CD4-positive, alpha-beta T cell treated with Interferon alpha-2 for 1 hour (primary cell): ENCODE measurements at regions not wholly inside any gene's neighbourhood (a gene's known extent, or its start where the extent isn't known, plus 50 kb on each side); places are given as distances from the start of the nearest gene placed in this dataset.

Source experiments
- DNase-seq, 2 donors: peaks; one replicate each; pipeline ENCODE4 v3.0.0-alpha.2; 2020 to 2022

DNA sequence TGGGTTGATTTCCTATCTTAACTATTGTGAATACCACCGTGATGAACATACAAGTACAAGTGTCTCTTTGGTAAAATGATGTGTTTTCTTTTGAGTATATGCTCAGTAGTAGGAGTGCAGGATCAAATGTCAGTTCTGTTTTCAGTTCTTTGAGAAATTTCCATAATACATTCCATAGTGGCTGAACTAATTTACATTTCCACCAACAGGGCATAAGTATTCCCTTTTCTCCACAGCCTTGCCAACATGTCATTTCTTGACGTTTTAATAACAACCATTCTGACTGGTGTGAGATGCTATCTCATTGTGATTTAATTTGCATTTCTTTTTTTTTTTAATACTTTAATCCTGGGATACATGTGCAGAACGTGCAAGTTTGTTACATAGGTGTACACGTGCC, 268.8 kb downstream of the CENPW start:
- no peak for DNase-seq

- DNase-seq, result no peak
Observed at GRCh38 chr6:126614642-126615504, 275.0 kb downstream of the CENPW start.

DNA sequence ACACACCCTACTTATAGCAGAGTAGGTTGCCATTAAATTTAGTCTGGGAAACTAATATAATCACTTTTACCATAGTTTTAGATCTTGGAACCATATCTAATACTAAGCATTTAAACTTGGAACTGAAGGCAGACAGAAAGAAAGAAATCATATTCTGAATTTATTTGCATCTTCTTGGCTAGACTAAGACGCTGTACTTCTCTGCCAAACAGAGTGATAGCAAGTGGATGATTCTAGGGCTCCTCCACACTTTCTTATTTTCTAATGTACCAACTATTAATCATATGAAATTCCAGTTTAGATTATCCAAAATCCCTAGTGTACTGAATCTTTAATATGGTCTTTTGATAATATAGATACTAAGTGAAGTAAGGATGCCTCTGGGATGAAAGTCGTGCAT, 277.0 kb downstream of the CENPW start:
- DNase-seq, result no peak

GRCh38 chr6:126618639-126619343, 278.9 kb downstream of the CENPW start:
- no peak for DNase-seq

GRCh38 chr6:126620719-126621118, 280.8 kb downstream of the CENPW start:
- DNase-seq, result no peak

DNA sequence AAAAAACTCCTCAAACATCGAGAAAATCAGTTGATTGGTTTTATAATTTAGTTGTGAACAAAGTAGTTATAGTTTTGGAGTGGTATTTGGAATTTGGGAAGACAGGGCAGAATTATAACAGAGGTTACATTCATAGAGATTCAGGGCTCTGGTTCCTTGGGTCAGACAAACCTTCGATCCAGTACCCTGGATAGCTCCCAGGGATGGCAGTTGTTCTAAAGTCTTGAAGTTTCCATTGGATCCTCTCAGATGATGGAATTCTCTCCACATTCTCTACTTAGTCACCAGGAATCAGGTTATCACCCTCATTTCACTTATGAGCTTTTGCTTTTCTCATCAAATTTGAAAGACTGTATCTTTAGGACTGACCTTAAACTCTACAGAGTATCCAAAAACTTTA, 285.1 kb downstream of the CENPW start:
- no peak for DNase-seq

GRCh38 chr6:126628125-126628524, 288.2 kb downstream of the CENPW start:
- DNase-seq, result no peak

DNA sequence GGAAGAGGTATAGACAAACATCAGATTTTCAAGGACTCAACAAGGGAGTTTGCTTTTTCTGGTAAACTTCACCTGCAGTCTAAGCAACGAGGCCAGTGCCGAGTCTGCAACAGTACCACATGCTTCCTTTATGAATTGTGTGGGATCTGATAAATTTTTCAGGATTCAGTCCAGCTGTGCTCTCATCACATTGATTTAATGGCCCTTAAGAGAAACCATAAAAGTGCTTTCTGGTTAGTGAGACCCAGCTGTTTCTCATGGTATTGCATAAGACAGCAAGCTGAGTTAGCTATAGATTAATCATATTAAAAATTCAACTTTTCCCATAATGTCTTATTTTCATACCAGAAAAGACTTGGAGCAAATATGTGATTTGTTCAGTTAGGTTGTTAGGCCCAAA, 291.4 kb downstream of the CENPW start:
- DNase-seq, result no peak

GRCh38 chr6:126632271-126632670, 292.4 kb downstream of the CENPW start:
- DNase-seq, result no peak

DNA sequence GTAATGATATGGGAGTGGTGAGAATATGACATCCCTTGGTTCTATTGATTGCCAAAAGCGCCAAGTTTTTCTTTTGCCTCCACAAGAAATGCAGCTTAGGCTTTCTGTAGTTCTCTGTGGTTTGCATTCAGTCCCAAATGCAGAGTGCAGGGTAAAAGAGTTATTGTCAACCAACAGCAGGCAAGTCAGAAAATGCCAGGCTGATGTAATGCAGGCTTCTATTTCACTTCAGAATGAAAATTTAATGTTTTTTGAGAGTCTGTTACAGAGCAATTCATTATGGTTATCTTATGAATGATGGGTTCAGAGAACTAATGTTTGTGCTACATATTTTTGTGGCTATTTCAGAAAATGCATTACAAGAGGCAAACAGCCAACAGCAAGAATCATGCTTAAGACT, 293.5 kb downstream of the CENPW start:
- no peak for DNase-seq

- no peak for DNase-seq
Observed at GRCh38 chr6:126640356-126640755, 300.4 kb downstream of the CENPW start.

GRCh38 chr6:126640921-126641320, 301.0 kb downstream of the CENPW start:
- DNase-seq, result no peak

- DNase-seq, result no peak
Observed at GRCh38 chr6:126641641-126642040, 301.7 kb downstream of the CENPW start.

DNA sequence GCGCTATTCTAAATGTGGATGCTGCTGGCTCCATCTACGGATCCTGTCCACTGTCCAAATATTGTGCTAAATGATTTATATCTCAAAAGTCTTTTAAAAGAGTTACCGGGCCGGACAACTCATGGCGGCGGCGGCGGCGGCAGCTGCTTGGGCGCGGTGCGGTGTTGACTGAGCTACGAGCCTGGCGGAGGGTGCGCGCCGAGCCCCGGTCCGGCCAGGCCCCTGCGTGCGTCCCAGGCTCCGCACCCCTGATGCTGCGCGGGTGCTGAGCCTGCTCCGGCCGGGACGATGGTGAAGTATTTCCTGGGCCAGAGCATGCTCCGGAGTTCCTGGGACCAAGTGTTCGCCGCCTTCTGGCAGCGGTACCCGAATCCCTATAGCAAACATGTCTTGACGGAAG, 303.4 kb downstream of the CENPW start:
- no peak for DNase-seq

DNA sequence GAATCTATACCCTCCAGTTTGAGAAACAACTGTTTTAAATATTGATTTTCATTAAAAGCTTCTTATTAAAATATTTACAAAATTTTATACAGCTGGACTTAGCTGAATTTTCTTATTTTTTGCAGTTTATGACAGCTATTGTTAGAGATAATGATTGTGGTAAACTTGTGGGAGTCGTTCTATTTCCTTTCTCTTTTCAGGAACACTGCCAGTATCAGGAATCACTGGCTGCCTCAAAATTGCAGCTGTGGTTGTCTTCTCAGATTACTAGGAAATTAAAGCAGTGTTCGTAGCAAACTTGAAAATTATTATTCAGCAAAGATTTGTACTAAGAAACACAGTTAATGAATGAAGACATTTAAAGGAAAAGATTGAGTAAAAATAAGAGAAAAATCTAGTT, 311.0 kb downstream of the CENPW start:
- no peak for DNase-seq

GRCh38 chr6:126657561-126658175, 317.8 kb downstream of the CENPW start:
- DNase-seq, result no peak

GRCh38 chr6:126660376-126660775, 320.5 kb downstream of the CENPW start:
- no peak for DNase-seq

DNA sequence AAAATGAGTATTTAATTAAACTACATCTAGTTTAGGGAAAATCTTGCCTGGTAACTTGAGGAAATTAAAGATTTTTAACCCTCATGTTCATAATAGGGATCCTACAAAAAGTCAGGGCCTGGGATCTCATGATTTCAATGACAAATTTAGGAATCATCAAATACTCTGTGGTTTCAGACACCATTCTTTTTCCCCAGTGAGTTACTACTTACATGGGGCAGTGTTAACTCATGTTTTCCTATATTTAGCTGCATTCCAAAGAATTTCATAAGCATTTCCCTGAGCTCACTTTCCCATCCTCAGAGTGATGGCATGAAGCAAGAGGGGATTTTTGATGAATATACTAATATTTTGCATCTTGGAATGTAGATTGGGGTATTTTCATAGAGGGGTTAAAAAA, 321.7 kb downstream of the CENPW start:
- DNase-seq, result no peak

DNA sequence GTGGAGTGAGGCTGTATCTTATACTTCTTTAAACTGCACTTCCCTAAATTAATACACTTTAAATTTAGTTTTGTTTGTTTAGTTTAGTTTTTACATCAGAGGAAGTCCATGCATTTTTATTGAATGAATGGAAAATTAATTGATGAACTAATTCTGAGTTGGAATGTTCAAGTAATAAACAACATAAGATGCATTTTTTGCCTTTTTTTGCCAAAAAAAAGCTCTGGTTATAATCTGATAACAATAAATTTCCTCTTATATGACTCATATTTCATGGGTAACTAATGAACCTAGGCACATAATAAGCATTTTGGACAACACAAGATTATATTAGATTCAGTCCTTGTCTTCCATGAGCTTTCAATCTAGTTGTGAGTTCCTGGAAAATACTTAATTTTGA, 323.1 kb downstream of the CENPW start:
- DNase-seq, result no peak

- no peak for DNase-seq
Observed at GRCh38 chr6:126664271-126664670, 324.4 kb downstream of the CENPW start.

GRCh38 chr6:126665551-126665950, 325.6 kb downstream of the CENPW start:
- no peak for DNase-seq

DNA sequence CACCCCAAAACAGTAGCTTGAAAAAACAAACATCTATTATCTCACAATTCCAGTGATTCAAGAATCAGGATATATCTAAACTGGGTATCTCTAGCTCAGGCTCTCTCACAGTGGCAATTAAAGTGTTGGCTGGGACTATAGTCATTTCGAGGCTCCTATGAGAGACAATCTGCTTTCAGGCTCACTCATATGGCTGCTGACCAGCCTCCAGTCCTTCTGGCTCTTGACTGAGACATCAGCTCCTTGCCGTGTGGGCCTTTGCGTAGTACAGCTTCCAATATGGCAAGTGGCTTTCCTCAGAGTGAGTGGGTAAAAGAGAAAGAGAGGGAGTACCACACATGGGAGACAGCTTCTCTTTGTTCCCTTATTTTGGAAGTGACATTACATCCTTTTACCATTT, 327.2 kb downstream of the CENPW start:
- no peak for DNase-seq

DNA sequence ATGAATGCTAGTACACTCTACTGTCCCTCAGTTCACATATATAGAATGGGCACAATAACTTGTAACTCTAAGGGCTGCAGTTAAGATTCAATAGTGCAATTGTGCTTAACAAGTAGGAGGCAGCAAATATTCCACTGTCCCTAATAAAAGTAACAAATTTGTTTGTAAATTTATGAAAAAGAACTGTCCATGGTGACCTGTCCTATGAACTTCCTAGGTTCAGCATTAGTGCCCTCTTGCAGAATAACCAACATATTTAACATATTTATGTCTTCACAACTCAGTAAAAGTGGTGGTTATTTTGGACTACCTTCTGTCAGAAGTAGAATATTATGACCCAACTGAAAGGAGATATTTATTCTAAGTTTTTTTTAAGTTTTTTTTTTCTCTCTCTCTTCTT, 327.8 kb downstream of the CENPW start:
- no peak for DNase-seq

GRCh38 chr6:126672649-126673048, 332.7 kb downstream of the CENPW start:
- no peak for DNase-seq
